Activated naive CD4-positive, alpha-beta T cell treated with anti-CD3 and anti-CD28 coated beads, Interleukin-2, amount 10 ng/mL, durations not matched to agents 7 days and 5 days (primary cell): ENCODE measurements at regions not wholly inside any gene's neighbourhood (a gene's known extent, or its start where the extent isn't known, plus 50 kb on each side); places are given as distances from the start of the nearest gene placed in this dataset.

ENCODE experiments used
- CTCF ChIA-PET: fragments of 350-600 bp; sonication (Branson Sonifier 250); formaldehyde crosslinking; loops from one replicate; lab custom pipeline; 2021; ENCODE audit warnings: antibody characterized with exemption; lab: Charles Lee
- DNase-seq: peaks from one replicate; pipeline ENCODE4 v3.0.0-alpha.2; 2020
- H3K27ac Mint-ChIP-seq: one replicate; pipeline ENCODE4 v1.8.0; 2021; ENCODE audit warnings: mild to moderate bottlenecking, moderate library complexity, mixed read lengths
- H3K27me3 Mint-ChIP-seq: one replicate; pipeline ENCODE4 v1.8.0; 2021; ENCODE audit warnings: mild to moderate bottlenecking, mixed read lengths
- H3K36me3 Mint-ChIP-seq: one replicate; pipeline ENCODE4 v1.8.0; 2021; ENCODE audit warnings: mixed read lengths
- H3K4me1 Mint-ChIP-seq: one replicate; pipeline ENCODE4 v1.8.0; 2021; ENCODE audit warnings: mixed read lengths
- H3K4me3 Mint-ChIP-seq: one replicate; pipeline ENCODE4 v1.8.0; 2021; ENCODE audit warnings: mild to moderate bottlenecking, moderate library complexity, mixed read lengths
- H3K9me3 Mint-ChIP-seq: one replicate; pipeline ENCODE4 v1.8.0; 2021; ENCODE audit warnings: mixed read lengths

- no peak overlapping the region for H3K4me3 Mint-ChIP-seq
- CTCF ChIA-PET: no interaction called here
- H3K27me3 Mint-ChIP-seq: no peaks in the 10 kb centered on the region
- peaks cover 7% of the 10 kb centered on the region for H3K9me3 Mint-ChIP-seq
- no peaks in the 10 kb centered on the region for H3K36me3 Mint-ChIP-seq
- no peaks in the 10 kb centered on the region for H3K4me1 Mint-ChIP-seq
- no peak for DNase-seq
- H3K27ac Mint-ChIP-seq: no peak overlapping the region
Observed at GRCh38 chr1:13943055-13943454, 243.1 kb downstream of the PRDM2 start.

GRCh38 chr1:13945856-13946255, 245.9 kb downstream of the PRDM2 start:
- Mint-ChIP-seq H3K36me3 (no peaks in the 10 kb centered on the region), H3K27ac (no peak overlapping the region), H3K9me3 (peaks cover 7% of the 10 kb centered on the region), H3K27me3 (no peaks in the 10 kb centered on the region), H3K4me1 (no peaks in the 10 kb centered on the region), H3K4me3 (no peak overlapping the region)
- DNase-seq: no peak
- CTCF ChIA-PET: no interaction called here

GRCh38 chr1:13947658-13948057, 247.7 kb downstream of the PRDM2 start:
- no peaks in the 10 kb centered on the region for H3K36me3 Mint-ChIP-seq
- H3K4me3 Mint-ChIP-seq: no peak overlapping the region
- peaks cover 4% of the 10 kb centered on the region for H3K9me3 Mint-ChIP-seq
- H3K4me1 Mint-ChIP-seq: no peaks in the 10 kb centered on the region
- H3K27me3 Mint-ChIP-seq: no peaks in the 10 kb centered on the region
- CTCF ChIA-PET: no interaction called here
- no peak overlapping the region for H3K27ac Mint-ChIP-seq
- no peak for DNase-seq

GRCh38 chr1:13948396-13948795, 248.4 kb downstream of the PRDM2 start:
- Mint-ChIP-seq H3K27ac (no peak overlapping the region), H3K4me3 (no peak overlapping the region), H3K4me1 (no peaks in the 10 kb centered on the region), H3K36me3 (no peaks in the 10 kb centered on the region), H3K9me3 (no peaks in the 10 kb centered on the region), H3K27me3 (no peaks in the 10 kb centered on the region)
- CTCF ChIA-PET: no interaction called here
- no peak for DNase-seq

- Mint-ChIP-seq H3K4me1 (no peaks in the 10 kb centered on the region), H3K27ac (no peak overlapping the region), H3K9me3 (no peaks in the 10 kb centered on the region), H3K4me3 (no peak overlapping the region), H3K36me3 (no peaks in the 10 kb centered on the region), H3K27me3 (peaks cover 1% of the 10 kb centered on the region)
- CTCF ChIA-PET: interaction anchor here (0.5 kb wide), 1 partner anchor 1874 kb away, joined by 3 read pairs; no protein-coding TSS in a partner anchor
- no peak for DNase-seq
Observed at GRCh38 chr1:13948888-13949391, 249.0 kb downstream of the PRDM2 start.

GRCh38 chr1:13949546-13949945, 249.6 kb downstream of the PRDM2 start:
- Mint-ChIP-seq H3K27ac (no peak overlapping the region), H3K36me3 (no peaks in the 10 kb centered on the region), H3K9me3 (no peaks in the 10 kb centered on the region), H3K4me3 (no peak overlapping the region), H3K4me1 (no peaks in the 10 kb centered on the region), H3K27me3 (peaks cover 3% of the 10 kb centered on the region)
- DNase-seq: no peak
- CTCF ChIA-PET: no interaction called here

- CTCF ChIA-PET: interaction anchor here (1.0 kb wide), 1 partner anchor 13 kb away, joined by 5 read pairs; no protein-coding TSS in a partner anchor
- H3K9me3 Mint-ChIP-seq: no peaks in the 10 kb centered on the region
Observed at GRCh38 chr1:13950637-13951036, 250.6 kb downstream of the PRDM2 start.

GRCh38 chr1:13951793-13952751, 252.1 kb downstream of the PRDM2 start:
- peaks cover 3% of the 10 kb centered on the region for H3K27me3 Mint-ChIP-seq

More at GRCh38 chr1:13950637-13951036, 250.6 kb downstream of the PRDM2 start:
- no peak for DNase-seq
- H3K36me3 Mint-ChIP-seq: no peaks in the 10 kb centered on the region
- no peak overlapping the region for H3K4me3 Mint-ChIP-seq
- no peaks in the 10 kb centered on the region for H3K4me1 Mint-ChIP-seq
- peaks cover 3% of the 10 kb centered on the region for H3K27me3 Mint-ChIP-seq
- H3K27ac Mint-ChIP-seq: no peak overlapping the region

GRCh38 chr1:13952985-13953384, 253.0 kb downstream of the PRDM2 start:
- Mint-ChIP-seq H3K4me3 (no peak overlapping the region), H3K36me3 (no peaks in the 10 kb centered on the region), H3K27ac (no peak overlapping the region), H3K27me3 (peaks cover 3% of the 10 kb centered on the region), H3K4me1 (no peaks in the 10 kb centered on the region), H3K9me3 (no peaks in the 10 kb centered on the region)
- CTCF ChIA-PET: no interaction called here
- no peak for DNase-seq

More at GRCh38 chr1:13951793-13952751, 252.1 kb downstream of the PRDM2 start:
- Mint-ChIP-seq H3K27ac (no peak overlapping the region), H3K36me3 (no peaks in the 10 kb centered on the region), H3K4me3 (no peak overlapping the region), H3K9me3 (no peaks in the 10 kb centered on the region), H3K4me1 (no peaks in the 10 kb centered on the region)
- DNase-seq: no peak
- CTCF ChIA-PET: interaction anchor here (0.6 to 1.0 kb wide), 2 partner anchors 15 to 473 kb away, joined by 3 to 5 read pairs; no protein-coding TSS in a partner anchor

- CTCF ChIA-PET: no interaction called here
- no peaks in the 10 kb centered on the region for H3K36me3 Mint-ChIP-seq
- no peaks in the 10 kb centered on the region for H3K4me1 Mint-ChIP-seq
- DNase-seq: no peak
- no peak overlapping the region for H3K27ac Mint-ChIP-seq
- no peaks in the 10 kb centered on the region for H3K9me3 Mint-ChIP-seq
- peaks cover 7% of the 10 kb centered on the region for H3K27me3 Mint-ChIP-seq
- no peak overlapping the region for H3K4me3 Mint-ChIP-seq
Observed at GRCh38 chr1:13956393-13956792, 256.4 kb downstream of the PRDM2 start.

GRCh38 chr1:13960375-13960987, 260.5 kb downstream of the PRDM2 start:
- Mint-ChIP-seq H3K4me1 (no peaks in the 10 kb centered on the region), H3K27ac (no peak overlapping the region)

GRCh38 chr1:13964768-13965167, 264.8 kb downstream of the PRDM2 start:
- H3K4me1 Mint-ChIP-seq: no peaks in the 10 kb centered on the region
- no peak for DNase-seq
- no peak overlapping the region for H3K4me3 Mint-ChIP-seq
- no peaks in the 10 kb centered on the region for H3K36me3 Mint-ChIP-seq
- no peak overlapping the region for H3K27ac Mint-ChIP-seq
- CTCF ChIA-PET: no interaction called here
- peaks cover 28% of the 10 kb centered on the region for H3K27me3 Mint-ChIP-seq
- H3K9me3 Mint-ChIP-seq: no peaks in the 10 kb centered on the region

More at GRCh38 chr1:13960375-13960987, 260.5 kb downstream of the PRDM2 start:
- peaks cover 21% of the 10 kb centered on the region for H3K27me3 Mint-ChIP-seq
- CTCF ChIA-PET: interaction anchor here (1.1 to 1.4 kb wide), 2 partner anchors 132 to 147 kb away, joined by 3 to 5 read pairs; no protein-coding TSS in a partner anchor
- DNase-seq: peak; percentile 71
- H3K4me3 Mint-ChIP-seq: no peak overlapping the region
- H3K9me3 Mint-ChIP-seq: no peaks in the 10 kb centered on the region
- no peaks in the 10 kb centered on the region for H3K36me3 Mint-ChIP-seq

- CTCF ChIA-PET: no interaction called here
- H3K27ac Mint-ChIP-seq: no peak overlapping the region
- H3K27me3 Mint-ChIP-seq: peaks cover 24% of the 10 kb centered on the region
- no peaks in the 10 kb centered on the region for H3K4me1 Mint-ChIP-seq
- H3K4me3 Mint-ChIP-seq: no peak overlapping the region
- DNase-seq: no peak
- H3K9me3 Mint-ChIP-seq: peaks cover 3% of the 10 kb centered on the region
- no peaks in the 10 kb centered on the region for H3K36me3 Mint-ChIP-seq
Observed at GRCh38 chr1:13965770-13966398, 265.9 kb downstream of the PRDM2 start.

- H3K4me1 Mint-ChIP-seq: no peaks in the 10 kb centered on the region
- no peaks in the 10 kb centered on the region for H3K36me3 Mint-ChIP-seq
- CTCF ChIA-PET: no interaction called here
- peaks cover 13% of the 10 kb centered on the region for H3K27me3 Mint-ChIP-seq
- H3K4me3 Mint-ChIP-seq: no peak overlapping the region
- no peak for DNase-seq
- H3K9me3 Mint-ChIP-seq: peaks cover 10% of the 10 kb centered on the region
- H3K27ac Mint-ChIP-seq: no peak overlapping the region
Observed at GRCh38 chr1:13967707-13968106, 267.7 kb downstream of the PRDM2 start.
